HG02870 (cell line): ENCODE measurements at regions not wholly inside any gene's neighbourhood (a gene's known extent, or its start where the extent isn't known, plus 50 kb on each side); places are given as distances from the start of the nearest gene placed in this dataset.
"Not testable (repeated sequence)": the region's sequence is repeated elsewhere in the genome, so short reads cannot be mapped to it uniquely, and the experiment has no call there.

ENCODE experiments used
- ATAC-seq: cut with Tn5 transposase; IDR thresholded peaks from one replicate; pipeline ENCODE4 v1.9.1; 2021; ENCODE audit warnings: mild to moderate bottlenecking, moderate library complexity; ENCODE audit not compliant: unreplicated experiment

DNA sequence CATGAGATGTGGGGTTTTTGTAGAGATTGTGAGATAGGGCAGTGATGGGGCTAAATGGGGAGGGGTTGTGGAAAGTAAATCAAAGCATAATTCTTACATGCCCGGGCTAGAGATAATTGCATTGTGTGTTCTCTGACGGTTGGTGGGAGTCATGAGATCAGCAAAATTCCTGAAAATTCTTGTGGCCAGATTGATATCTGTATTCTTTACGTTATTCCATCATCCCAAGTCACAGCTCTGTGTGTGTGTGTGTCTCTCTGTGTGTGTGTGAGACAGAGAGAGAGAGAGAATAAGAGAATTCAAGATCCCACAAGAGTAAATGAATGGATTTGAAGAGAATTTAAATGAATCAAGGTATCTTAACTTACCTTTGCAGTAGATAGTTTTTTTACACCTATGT is 138.6 kb upstream of the ARHGAP20 start:
- ATAC-seq: no peak

- ATAC-seq: not testable (repeated sequence)
Measured at GRCh38 chr11:110843053-110843452, 130.8 kb upstream of the ARHGAP20 start.

- no peak for ATAC-seq
Measured at GRCh38 chr11:110838808-110839207, 126.6 kb upstream of the ARHGAP20 start.

DNA sequence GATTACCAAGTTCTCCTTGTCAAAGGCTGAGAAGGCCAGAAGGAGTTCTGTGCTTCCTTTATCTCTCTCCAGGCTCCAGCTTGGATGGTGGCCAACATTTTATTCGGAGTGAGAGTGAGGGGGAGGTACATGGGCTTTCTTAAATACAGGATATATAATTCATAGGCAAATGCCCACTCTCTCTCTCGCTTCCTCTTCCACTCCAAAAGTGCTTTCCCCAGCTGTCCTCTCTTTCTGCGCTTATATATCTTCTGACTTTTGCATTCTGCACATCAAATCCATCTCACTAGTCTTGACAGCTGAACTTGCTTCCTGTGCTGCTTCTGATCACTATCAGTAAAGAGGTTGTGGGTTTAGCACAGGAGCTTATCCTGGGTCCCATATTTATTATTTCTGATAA is 125.4 kb upstream of the ARHGAP20 start:
- ATAC-seq: no peak

DNA sequence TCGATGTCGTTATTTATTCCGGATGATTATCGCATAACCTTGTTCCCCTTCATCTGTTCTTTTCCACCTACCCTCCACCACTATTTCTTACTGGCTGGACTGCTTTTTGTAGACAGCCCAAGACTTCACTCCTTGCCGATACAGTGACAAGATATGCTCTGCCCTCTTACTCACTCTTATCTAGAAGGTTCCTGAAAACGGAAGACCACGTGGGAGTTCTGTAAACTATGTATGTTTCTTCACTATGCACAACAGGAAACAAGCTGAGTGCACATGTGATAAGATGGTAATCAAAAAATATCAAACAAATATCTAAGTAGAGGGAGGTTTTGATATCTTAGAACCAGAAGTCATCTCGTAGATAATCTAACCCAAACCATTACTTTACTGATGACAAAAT is 122.9 kb upstream of the ARHGAP20 start:
- no peak for ATAC-seq

DNA sequence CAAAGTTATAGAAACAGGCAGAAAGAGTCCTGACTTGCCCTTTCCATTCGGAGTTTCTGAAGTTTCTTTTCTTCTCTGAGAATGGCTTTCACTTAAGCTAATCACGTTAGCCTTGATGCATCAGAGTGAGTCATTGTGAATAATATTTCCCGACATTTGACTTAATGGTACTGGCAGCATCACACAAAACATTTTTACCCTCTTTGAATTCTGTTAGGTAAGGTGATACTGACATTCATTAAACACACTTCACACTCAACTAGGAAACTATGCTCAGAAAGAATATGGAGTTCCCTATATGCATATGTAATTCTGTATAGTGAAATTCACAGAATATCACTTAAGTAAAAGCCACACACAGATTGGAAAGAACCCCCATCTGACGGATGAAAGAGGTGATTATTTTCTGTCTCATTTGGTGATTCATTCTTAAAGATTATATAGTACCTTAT is 120.8 kb upstream of the ARHGAP20 start:
- ATAC-seq: no peak

DNA sequence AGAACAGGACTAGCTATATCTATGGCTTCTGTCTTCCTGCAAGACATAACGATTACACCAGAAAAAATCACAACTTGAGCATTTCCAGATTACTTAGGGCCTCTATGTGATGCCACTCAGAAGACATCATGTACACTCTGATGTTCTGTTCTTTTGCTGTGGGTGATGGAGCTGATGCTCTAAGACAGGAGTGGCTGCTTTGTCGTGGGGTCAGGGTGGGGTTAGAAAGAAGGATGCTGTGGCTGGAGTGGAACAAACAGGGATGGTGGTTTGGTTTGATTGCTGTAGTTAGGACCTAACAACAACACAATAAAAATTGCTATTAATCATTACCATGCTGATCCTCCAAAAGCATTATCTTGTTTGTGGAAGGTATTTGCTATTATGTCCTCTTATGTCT is 120.3 kb upstream of the ARHGAP20 start:
- ATAC-seq: no peak

DNA sequence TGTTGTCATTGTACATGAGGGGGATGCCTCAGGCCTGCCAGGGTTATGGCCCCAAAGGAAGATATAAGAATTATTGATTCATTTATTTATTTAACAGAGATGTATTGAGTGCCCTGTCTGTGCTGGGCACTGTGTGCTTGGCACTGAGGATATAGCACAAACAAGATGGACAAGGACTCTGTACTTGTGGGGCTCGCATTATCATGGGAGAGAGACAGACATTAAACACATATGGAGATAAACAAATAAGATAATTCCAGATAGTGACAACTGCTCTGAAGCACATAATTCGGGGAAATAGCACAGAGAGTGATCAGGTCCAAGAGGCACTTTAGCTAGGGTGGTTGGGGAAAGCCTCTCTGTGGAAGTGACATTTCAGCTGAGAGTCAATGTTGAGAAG is 119.8 kb upstream of the ARHGAP20 start:
- no peak for ATAC-seq

- no peak for ATAC-seq
Measured at GRCh38 chr11:110830747-110831146, 118.5 kb upstream of the ARHGAP20 start.

DNA sequence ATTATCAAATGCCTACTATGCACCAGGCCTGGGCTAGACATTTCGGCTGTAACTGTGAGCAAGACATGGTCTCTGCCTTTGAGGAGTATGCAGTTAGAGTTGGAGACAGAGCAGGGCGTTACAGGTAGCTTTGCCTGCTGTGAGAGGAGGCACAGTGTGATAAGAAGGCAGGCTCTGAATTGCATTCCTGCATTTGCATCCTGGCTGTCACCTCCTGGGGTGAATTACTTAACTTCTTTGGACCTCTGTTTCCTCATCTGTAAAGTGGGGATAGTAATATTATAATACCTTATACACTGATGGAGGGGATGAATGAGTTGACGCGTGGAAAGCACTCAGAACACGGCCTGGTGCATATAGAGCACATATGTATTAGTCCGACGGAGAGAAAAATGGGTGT is 118.1 kb upstream of the ARHGAP20 start:
- ATAC-seq: no peak

GRCh38 chr11:110829873-110830272 is 117.6 kb upstream of the ARHGAP20 start:
- ATAC-seq: no peak

GRCh38 chr11:110828086-110828485 is 115.8 kb upstream of the ARHGAP20 start:
- ATAC-seq: no peak

GRCh38 chr11:110827276-110827675 is 115.0 kb upstream of the ARHGAP20 start:
- no peak for ATAC-seq

DNA sequence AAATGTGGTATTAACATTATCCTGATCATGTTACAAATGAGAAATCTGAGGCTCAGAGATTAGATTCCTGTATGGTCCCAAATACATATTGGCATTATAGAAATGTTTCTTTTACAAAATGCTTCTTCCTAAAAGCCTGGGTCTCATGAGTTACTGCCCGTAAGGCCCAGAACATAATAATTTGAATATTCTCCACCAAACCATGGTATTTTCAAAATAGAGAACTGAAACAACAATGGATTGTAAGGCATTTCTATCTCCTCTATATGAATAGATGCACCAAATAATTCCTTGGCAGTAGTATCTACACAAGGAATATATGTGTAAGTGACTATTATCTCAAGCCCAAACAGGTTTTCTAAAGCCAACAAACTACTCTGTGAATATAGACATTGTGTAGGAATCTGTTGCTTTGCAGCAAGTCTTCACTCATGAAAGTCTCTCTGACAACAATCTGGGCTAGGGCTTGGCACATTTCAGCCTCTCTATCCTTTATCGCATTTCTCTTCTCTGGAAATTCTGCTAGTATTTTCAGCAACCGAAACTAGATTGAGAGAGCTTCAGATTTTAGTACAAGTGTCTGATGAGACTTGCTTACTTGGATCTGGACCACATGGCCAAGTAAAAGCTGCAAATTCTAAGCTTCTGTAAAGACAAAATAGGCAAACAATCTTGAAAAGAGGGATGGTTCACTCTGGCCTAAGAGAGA is 112.8 kb upstream of the ARHGAP20 start:
- ATAC-seq: no peak

DNA sequence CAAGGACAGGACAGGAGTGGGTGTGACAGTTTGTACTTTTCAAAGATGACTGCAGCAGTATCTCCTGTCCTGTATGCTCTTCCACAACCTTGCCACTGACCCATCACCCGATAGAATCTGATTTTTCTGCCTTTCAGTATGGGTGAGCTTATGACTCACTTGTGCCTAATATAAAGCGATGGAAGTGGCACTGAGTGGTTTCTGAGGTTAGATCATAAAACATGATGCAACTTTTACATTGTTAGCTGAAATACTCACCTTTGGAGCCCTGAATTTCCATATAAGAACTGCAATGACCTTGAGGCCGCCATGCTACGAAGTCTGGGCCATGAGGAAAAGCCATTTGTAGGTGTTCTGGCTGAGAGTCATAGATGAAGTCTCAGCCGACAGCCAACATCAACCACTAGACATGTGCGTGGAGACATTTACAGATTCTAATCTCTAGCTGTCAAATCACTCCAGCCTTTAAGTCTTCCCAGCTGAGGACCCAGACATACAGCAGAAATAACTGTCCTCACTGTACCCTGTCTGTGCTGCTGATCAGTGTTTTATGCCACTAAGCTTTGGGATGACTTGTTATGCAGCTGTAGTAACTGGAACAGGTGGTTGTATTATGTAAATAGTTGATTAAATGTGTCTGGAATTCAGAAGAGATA is 105.9 kb upstream of the ARHGAP20 start:
- no peak for ATAC-seq

- no peak for ATAC-seq
Measured at GRCh38 chr11:110812086-110812733, 100.0 kb upstream of the ARHGAP20 start.

DNA sequence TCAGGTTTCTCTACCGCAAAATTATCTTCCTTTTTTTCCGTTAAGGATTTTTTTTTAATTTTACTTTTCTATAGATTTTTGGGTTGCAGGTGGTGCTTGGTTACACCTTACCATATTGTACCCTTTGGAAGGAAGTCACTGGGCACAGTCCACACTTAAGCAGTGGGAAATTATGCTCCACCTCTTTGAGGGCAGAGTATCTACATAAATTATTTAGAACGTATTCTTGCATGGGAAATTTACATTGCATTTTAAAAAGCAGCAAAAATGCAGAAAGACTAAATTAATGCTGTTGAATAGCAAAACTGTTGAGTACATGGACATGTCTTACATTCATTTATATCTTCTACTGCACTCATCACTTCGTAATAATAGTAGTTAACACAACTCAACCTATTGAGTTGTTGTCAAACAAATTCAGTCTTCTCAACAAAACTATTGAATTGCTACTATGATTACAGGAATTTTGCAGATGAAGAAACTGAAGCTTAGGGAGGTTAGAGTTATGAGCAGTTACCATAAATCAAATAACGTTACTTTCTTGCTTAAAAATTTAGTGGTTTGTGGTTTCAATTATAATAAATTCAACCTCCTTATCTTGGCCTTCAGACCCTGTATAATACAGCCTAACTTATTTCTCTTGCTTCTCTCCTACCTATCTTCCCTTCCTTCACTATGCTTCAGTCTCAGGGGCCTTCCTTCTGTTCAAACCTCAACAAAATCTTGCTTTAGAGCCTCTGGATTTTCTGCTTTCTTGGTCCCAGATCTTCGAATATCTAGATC is 97.4 kb upstream of the ARHGAP20 start:
- no peak for ATAC-seq

- no peak for ATAC-seq
Measured at GRCh38 chr11:110808248-110808647, 96.0 kb upstream of the ARHGAP20 start.

DNA sequence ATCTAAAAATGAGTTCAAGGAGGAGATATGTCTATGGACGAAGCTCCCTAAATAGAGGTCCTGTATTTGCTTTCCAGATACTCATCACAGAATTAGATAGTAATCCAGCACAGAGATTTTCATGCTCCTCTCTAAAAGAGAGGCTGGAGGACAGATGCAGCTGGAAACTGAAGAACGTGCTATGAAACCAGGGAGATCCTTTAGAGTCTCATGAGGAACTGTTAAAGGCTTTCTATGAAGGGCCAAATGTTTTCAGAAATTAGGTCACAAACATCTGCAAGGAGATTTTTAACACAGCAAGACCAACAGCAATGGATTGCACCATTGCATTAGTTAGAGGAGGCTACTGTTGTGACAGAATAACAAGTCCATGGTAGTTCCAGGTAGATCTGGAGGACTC is 95.6 kb upstream of the ARHGAP20 start:
- no peak for ATAC-seq

GRCh38 chr11:110805756-110806155 is 93.5 kb upstream of the ARHGAP20 start:
- no peak for ATAC-seq

DNA sequence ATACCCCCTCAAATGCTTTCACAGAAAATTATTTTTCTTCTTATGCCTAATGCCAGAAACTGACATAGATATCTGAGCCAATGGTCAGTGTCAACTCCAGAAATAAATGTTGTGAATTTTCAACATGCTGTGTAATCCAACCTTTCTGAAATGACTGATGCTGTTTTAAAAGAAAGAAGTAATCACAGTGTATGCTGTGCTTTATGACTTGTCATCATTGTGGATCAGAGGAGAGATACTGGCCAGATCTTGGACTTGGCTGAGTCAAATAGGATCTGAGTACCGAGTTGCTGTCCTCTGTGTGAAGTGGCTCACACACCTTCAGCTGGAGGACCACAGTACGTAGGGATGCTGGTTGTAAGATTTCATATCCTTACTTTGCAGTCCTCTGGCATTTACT is 89.9 kb upstream of the ARHGAP20 start:
- ATAC-seq: no peak
